Daoy (cell line): ENCODE measurements at regions not wholly inside any gene's neighbourhood (a gene's known extent, or its start where the extent isn't known, plus 50 kb on each side); places are given as distances from the start of the nearest gene placed in this dataset.
A peak's percentile ranks its signal among the peaks of the same experiment; 100 is the strongest.

Experiments
- DNase-seq: peaks from one replicate; pipeline ENCODE4 v3.0.0-alpha.2; 2015; ENCODE audit warnings: low read depth

DNA sequence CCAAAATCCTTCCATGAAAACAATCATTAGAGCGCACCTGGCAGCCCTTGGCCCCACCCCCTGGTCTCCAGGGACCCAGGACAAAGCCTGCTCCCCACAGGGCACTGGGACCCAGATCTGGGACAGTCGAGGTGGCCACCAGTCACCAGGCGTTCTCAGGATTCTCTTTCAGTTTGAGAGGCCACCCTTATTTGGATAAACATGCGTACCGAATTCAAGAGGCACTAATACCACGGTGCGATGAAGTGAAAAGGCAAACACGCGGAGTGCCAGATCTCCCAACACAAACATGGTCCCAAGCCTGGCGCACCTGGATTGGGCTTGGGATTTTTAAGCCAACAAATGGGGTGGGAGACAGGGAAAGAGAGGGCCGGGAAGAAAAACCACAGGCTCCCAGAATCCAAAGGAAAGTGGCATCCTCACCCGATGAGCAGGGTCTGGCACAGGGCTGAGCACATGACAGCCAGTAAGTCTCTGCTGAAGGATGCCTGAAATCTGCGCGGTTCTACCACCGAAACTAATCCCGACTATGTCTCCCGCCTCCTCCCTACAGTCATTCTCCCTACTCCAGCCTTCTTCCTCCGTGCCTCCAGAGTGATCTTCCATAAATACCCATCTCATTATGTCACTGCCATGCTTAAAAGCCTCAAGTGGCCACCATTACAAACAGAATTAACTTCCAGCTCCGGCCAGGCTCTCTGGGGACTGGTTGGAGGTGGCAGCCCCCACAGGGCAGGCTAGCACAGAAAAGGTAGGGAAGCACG is 60.9 kb upstream of the KLHL29 start:
- peak; percentile 46 for DNase-seq

DNA sequence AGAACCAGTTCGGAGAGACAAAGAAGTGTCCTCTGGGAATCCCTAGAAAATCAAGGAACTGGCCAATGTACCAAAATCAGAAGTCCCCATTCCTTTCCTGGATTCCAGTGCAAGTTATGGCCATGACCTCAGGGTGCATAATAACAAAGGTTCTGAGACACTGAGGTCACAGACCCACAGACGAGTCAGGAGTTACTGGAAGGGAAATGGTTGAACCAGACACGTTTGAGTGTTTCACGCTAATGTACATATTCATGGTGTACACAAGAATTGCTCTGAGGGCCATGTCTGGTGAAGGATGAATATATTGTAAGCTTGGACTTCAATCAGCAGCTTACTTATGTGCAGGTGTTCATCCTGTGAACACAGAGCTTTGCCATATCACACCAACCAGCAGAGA is 58.6 kb upstream of the KLHL29 start:
- DNase-seq: no peak

DNA sequence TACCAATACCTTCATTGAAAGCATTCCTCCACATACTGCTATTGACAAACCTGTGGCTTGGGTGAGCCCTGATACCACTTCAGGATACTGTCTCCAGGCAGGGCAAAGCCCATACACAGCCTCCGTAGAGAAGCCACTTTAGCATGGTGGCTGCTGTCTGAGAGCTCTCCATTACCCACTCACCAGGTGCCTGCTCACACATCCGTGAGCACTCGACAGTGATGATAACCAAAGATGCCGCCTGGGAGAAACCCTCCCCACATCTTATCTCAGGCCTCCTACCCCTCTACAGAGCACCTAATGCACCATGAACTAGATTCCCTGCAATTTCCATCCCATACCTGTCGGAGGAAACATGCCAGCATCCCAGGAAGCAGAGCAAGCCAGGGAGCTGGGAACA is 57.6 kb upstream of the KLHL29 start:
- no peak for DNase-seq

DNA sequence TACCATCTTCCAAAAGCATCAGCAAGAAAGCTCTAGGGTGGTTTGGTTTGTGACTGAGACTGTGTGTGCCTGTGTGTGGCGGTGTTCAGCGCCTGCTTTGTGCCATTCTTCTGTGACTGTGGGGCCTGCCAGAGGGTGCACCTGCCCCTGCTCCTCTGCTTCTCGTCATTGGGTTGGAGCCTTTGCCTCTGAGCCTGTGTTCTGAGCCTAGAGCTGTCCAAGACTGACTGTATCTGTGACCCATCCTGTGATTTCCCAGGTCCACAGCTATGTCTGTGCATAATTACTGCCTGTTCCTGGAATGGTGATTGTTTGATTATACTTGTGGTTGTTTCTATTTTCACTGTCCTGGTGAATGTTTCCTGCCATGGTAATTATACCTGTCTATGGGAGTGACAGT is 57.1 kb upstream of the KLHL29 start:
- DNase-seq: no peak

- peak; percentile 52 for DNase-seq
These were observed 54.8 kb upstream of the KLHL29 start for GRCh38 chr2:23330214-23330613.
